GM13977 (cell line): ENCODE measurements at regions not wholly inside any gene's neighbourhood (a gene's known extent, or its start where the extent isn't known, plus 50 kb on each side); places are given as distances from the start of the nearest gene placed in this dataset.
"Not testable (repeated sequence)": the region's sequence is repeated elsewhere in the genome, so short reads cannot be mapped to it uniquely, and the experiment has no call there.

Experiments
- DNase-seq: peaks from one replicate; pipeline ENCODE4 v3.0.0; 2012; ENCODE audit warnings: low spot score
- in situ Hi-C: fragments of 300-500 bp; cut with MboI; formaldehyde crosslinking; loops from one replicate; pipeline ENCODE4 v1.12.0; 2022; ENCODE audit warnings: low sequenced_read_pairs, low pct_unique_long_range_greater_than_20kb, mixed read lengths, inconsistent platforms; ENCODE audit not compliant: unreplicated experiment
- TF ChIP-seq, protein P1 (sequence below): IDR thresholded peaks from 2 replicates; pipeline ENCODE4 v1.5.1; 2012; ENCODE audit warnings: mild to moderate bottlenecking, control low read depth; ENCODE audit not compliant: insufficient read depth; ENCODE audit errors: extremely low read depth, missing control alignments

DNA sequence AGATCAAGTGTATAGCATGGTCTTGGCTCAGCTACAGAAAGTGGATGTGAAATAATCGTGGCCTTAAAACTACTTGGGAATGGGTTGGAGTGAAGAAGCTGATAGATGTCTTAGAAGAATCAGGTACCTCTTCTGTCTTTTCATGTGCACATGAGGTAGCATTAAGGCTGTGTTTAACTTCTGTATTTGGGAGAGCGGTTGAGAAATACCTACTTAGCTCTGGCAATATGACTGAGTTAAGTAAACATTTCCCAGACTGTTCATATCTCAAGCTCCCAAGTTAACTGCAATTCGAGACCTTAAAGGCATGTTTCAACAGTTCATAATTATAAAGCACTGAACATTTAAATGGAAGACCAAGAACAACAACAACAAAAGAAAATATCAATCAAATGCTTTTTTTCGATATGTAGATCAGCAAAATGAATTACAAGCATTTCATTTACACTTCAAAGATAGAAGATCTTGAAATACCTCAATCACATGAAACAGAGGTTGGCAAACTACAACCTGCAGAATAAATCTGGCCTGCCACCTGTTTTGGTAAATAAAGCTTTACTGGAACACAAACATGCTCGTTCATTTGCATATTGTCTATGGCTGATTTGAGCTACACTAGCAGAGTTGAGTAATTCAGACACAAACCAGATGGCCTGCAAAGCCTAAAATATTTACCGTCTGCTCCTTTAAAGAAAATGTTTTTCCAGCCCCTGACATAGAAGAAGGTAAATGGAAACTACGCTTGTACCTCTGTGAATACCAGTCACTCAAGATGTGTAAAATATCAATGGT, 337.1 kb upstream of the GLI3 start:
- TF ChIP-seq, protein P1, sequence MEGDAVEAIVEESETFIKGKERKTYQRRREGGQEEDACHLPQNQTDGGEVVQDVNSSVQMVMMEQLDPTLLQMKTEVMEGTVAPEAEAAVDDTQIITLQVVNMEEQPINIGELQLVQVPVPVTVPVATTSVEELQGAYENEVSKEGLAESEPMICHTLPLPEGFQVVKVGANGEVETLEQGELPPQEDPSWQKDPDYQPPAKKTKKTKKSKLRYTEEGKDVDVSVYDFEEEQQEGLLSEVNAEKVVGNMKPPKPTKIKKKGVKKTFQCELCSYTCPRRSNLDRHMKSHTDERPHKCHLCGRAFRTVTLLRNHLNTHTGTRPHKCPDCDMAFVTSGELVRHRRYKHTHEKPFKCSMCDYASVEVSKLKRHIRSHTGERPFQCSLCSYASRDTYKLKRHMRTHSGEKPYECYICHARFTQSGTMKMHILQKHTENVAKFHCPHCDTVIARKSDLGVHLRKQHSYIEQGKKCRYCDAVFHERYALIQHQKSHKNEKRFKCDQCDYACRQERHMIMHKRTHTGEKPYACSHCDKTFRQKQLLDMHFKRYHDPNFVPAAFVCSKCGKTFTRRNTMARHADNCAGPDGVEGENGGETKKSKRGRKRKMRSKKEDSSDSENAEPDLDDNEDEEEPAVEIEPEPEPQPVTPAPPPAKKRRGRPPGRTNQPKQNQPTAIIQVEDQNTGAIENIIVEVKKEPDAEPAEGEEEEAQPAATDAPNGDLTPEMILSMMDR, result no peak
- in situ Hi-C loops, result no loop called here
- DNase-seq, result no peak

DNA sequence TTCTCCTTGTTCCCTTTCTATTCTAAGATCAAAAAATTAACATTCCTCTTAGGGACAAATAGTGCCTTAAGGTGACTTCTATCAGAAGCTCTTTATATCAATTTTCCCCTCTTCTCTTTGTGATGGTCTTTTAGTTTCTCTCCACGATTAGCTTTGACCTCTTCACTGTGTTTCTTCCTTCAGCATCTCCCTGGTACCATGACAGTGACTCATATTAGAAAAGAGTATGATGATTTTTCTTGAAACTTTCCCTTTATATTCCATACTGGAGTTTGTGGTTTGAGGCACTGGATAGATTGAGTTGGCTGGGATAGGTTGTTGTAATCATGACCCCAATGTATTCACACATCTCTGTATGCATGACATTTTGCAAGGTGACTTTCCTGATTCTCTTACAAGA, 335.6 kb upstream of the GLI3 start:
- in situ Hi-C loops, result no loop called here
- TF ChIP-seq, protein P1, result no peak
- no peak for DNase-seq

DNA sequence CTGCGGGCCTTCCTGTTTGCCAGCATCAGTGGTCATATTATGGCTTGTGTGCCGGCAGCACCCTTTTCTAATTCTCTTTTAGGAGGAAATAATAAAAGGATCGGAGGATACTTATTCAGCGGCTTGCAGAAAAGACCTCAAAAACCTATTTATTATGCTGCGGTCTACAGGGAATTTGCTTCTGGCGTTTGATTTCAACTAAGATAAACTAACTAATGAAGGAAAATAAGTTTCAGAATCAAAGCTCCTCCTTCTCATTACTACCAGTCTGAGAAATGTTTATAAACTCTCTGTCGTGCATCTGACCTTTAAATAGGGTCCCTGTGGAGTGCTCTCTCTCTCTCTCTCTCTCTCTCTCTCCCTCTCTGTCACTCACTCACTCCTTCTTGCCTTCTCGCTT, 335.0 kb upstream of the GLI3 start:
- DNase-seq, result no peak
- TF ChIP-seq, protein P1, result no peak
- in situ Hi-C loops, result no loop called here

DNA sequence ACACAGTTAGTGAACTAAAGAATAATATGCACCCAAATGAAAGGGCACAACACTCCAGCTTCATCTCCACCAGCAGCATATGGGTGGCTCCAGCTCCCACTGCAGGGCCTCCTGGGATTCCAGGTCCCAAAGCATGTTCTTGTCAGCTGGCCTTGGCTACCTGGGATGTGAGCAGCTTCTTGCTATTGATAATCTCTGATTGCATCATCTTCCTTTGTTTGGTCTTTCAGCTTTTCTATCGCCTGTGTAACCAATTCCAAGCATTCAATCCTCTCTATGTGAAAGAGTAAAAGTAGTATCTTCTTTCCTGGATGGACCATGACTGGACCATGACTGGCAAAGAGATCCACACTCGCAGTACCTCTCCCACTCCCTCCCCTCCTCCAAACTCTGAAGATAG, 333.9 kb upstream of the GLI3 start:
- in situ Hi-C loops, result no loop called here
- TF ChIP-seq, protein P1, result no peak
- DNase-seq, result no peak

DNA sequence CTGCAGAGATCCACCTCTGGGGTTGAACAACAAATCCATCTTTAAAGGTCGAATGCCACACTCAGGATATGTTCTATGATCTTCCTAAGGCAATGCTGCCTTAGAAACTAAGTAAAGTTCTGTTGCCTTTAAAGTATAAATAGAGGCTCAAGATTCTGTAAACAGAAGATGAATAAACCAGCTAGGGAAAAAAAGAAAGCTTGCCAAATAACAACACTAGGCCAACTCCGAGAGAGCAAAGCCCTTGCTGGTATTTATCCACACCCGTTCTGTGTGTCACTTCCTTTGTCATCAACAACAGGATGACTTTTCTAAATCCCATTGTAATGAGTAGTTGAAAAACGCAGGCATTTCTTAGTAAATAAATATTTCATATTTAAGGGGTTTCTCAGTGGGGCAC, 330.0 kb upstream of the GLI3 start:
- TF ChIP-seq, protein P1, result no peak
- in situ Hi-C loops, result no loop called here
- no peak for DNase-seq

DNA sequence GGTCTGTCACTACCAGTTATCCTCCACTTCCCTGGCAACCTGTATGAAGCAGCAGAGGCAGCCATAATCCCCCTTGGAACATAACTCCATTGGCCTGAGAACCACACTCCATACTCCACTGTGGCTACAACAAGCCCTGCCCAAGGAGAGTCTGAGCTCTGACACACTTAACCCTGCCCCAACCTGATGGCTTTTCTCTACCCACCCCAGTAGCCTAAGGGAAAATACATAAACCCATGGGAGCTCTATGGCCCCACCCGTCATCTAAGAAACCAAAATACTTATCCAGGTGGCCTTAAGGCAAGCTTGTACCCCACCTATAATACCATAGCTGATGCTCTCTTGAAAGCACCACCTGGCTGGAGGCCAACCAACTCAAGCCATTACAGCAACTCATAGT, 324.8 kb upstream of the GLI3 start:
- in situ Hi-C loops, result no loop called here
- TF ChIP-seq, protein P1, result no peak
- no peak for DNase-seq

DNA sequence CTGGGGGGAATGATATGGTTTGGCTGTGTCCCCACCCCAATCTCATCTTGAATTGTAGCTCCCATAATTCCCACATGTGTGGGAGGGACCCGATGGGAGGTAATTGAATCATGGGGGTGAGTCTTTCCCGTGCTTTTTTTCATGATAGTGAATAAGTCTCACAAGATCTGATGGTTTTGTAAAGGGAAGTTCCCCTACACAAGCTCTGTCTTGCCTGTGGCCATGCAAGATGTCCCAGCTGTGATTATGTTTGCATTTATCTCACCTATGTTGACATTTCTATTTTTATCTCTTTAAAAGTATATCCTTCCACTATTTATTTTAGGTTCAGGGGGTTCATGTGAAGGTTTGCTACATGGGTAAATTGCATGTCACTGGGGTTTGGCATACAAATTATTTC, 323.9 kb upstream of the GLI3 start:
- TF ChIP-seq, protein P1, result no peak
- DNase-seq, result no peak
- in situ Hi-C loops, result no loop called here

DNA sequence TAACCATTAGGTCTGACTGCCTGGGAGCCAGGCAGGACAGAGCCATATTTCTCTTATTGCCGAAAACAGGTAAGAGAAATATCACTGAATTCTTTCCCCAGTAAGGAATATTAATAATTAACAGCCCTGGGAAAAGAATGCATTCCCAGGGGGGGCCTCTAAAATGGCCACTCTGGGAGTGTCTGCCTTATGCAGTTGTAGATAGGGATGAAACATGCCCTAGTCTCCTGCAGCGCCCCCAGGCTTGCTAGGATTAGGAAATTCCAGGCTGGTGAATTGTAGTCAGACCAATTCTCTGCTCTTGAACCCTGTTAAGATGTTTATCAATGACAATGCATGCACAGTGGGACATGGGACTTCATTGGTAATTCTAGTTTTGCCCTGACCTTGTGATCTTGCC, 317.9 kb upstream of the GLI3 start:
- DNase-seq, in situ Hi-C loops: not testable (repeated sequence)
